GM12892 (cell line): ENCODE measurements at regions not wholly inside any gene's neighbourhood (a gene's known extent, or its start where the extent isn't known, plus 50 kb on each side); places are given as distances from the start of the nearest gene placed in this dataset.

Source experiments
- POLR2A ChIP-seq: IDR thresholded peaks from 2 replicates; pipeline ENCODE4 v1.6.1; 2011; ENCODE audit warnings: low read depth, low read length, control low read depth
- POLR2AphosphoS5 ChIP-seq: IDR thresholded peaks from 2 replicates; pipeline ENCODE4 v1.6.1; 2011; ENCODE audit warnings: low read depth, low read length, control low read depth

GRCh38 chrX:68897118-68897945, 68.5 kb downstream of the EFNB1 start:
- TF ChIP-seq POLR2A (no peak), POLR2AphosphoS5 (no peak)
